HepG2 (cell line): ENCODE measurements at regions not wholly inside any gene's neighbourhood (a gene's known extent, or its start where the extent isn't known, plus 50 kb on each side); places are given as distances from the start of the nearest gene placed in this dataset.

Experiments used
- ATAC-seq: fragments of 200-7000 bp; cut with Tn5 transposase; 3 replicates; pipeline ENCODE4 v1.9.1; 2020; ENCODE audit warnings: mild to moderate bottlenecking, moderate library complexity
- BruUV-seq: library from RNA; stranded (reverse); fragments of 400-500 nt; replicated peaks from 2 replicates; lab custom pipeline; 2021; lab: Mats Ljungman, UMichigan
- CTCF ChIA-PET: fragments of 300-600 bp; formaldehyde crosslinking; extraction: SDS; loops from one replicate; lab custom pipeline; 2021; ENCODE audit warnings: low total read pairs, inconsistent platforms, low intra/inter-chr PET ratio; lab: Yijun Ruan, JAX
- POLR2A ChIA-PET: fragments of 350-600 bp; sonication (Branson Sonifier 250); formaldehyde crosslinking; loops from one replicate; lab custom pipeline; 2020; ENCODE audit warnings: antibody characterized with exemption, inconsistent platforms; lab: Yijun Ruan, JAX
- DNase-seq: peaks from one replicate; pipeline ENCODE4 v3.0.0-alpha.2; 2015; ENCODE audit warnings: low spot score
- FAIRE-seq: peaks from 3 replicates; lab custom pipeline; 2011; peaks lifted over from hg19 to GRCh38; lab: Jason Lieb, UNC
- H2AFZ ChIP-seq: one replicate; pipeline ENCODE4 v1.6.1; 2011; ENCODE audit warnings: low read length, inconsistent platforms
- H3K27ac ChIP-seq: fragments of 300-600 bp; 3 replicates; pipeline ENCODE4 v1.8.0; 2011; ENCODE audit warnings: mixed run types, mild to moderate bottlenecking, mixed read lengths, low read length, inconsistent platforms; ENCODE audit not compliant: insufficient read depth; ENCODE audit errors: extremely low read length
- H3K27me3 ChIP-seq, 2 experiments: fragments of 200-600 bp in 1 of 2; 2 replicates in 1 of 2; 3 replicates in 1 of 2; pipeline versions ENCODE4 v1.6.0 to v1.8.0; 2011; ENCODE audit warnings: low read length in 2 of 2, mild to moderate bottlenecking in 2 of 2, moderate library complexity in 2 of 2, inconsistent platforms in 1 of 2; ENCODE audit not compliant: insufficient read depth in 2 of 2, control insufficient read depth in 1 of 2
- H3K36me3 ChIP-seq, 2 experiments: fragments of 200-600 bp in 1 of 2; replicated peaks in 1 of 2; 2 replicates in 1 of 2; 3 replicates in 1 of 2; pipeline versions ENCODE4 v1.5.1 to v1.8.0; 2011; ENCODE audit warnings: low read length in 2 of 2, inconsistent platforms in 1 of 2; ENCODE audit not compliant: insufficient read depth in 2 of 2, control insufficient read depth in 1 of 2
- H3K4me1 ChIP-seq: 2 replicates; pipeline ENCODE4 v1.5.1; 2012; ENCODE audit warnings: low read length, inconsistent platforms; ENCODE audit not compliant: insufficient read depth
- H3K4me2 ChIP-seq: 2 replicates; pipeline ENCODE4 v1.6.0; 2011; ENCODE audit warnings: low read depth, low read length, inconsistent platforms
- H3K4me3 ChIP-seq, 3 experiments: fragments of 200-600 bp in 1 of 3; sonication (generic), shearing (Covaris generic) in 1 of 3; replicated peaks in 1 of 3; 2 replicates each; pipeline ENCODE4 v1.5.1; 2011 to 2016; ENCODE audit warnings: low read length in 3 of 3, inconsistent platforms in 2 of 3, low read depth in 2 of 3, mild to moderate bottlenecking in 2 of 3, control low read depth in 1 of 3, mixed read lengths in 1 of 3; ENCODE audit not compliant: insufficient read depth in 1 of 3
- H3K79me2 ChIP-seq: one replicate; pipeline ENCODE4 v1.6.1; 2011; ENCODE audit warnings: low read length, inconsistent platforms; ENCODE audit not compliant: insufficient read depth
- H3K9ac ChIP-seq: 2 replicates; pipeline ENCODE4 v1.6.0; 2011; ENCODE audit warnings: mild to moderate bottlenecking, low read depth, low read length, inconsistent platforms; ENCODE audit not compliant: insufficient read depth
- H3K9me3 ChIP-seq: 2 replicates; pipeline ENCODE4 v1.5.1; 2012; ENCODE audit warnings: mild to moderate bottlenecking, low read length
- H4K20me1 ChIP-seq: 2 replicates; pipeline ENCODE4 v1.6.0; 2011; ENCODE audit warnings: inconsistent platforms, mild to moderate bottlenecking, low read length, moderate library complexity; ENCODE audit not compliant: insufficient read depth
- IRF1 ChIP-seq: sonication (generic); formaldehyde crosslinking; IDR thresholded peaks from 2 replicates; pipeline ENCODE4 v1.4.0; 2020; ENCODE audit warnings: low read depth, mild to moderate bottlenecking, missing genetic modification reagents
- KDM1A ChIP-seq: IDR thresholded peaks from 2 replicates; pipeline ENCODE4 v1.6.1; 2016; ENCODE audit warnings: missing compliant biosample characterization
- SP1 ChIP-seq, 2 experiments: fragments of 450-650 bp in 1 of 2; sonication (generic) in 1 of 2; formaldehyde crosslinking in 1 of 2; IDR thresholded peaks; 2 replicates each; pipeline versions ENCODE4 v1.4.0 to v1.6.1; 2016 to 2020; ENCODE audit warnings: missing genetic modification reagents in 1 of 2
- TFE3 ChIP-seq: IDR thresholded peaks from 2 replicates; pipeline ENCODE4 v1.6.1; 2016
- WIZ ChIP-seq: sonication (generic); formaldehyde crosslinking; IDR thresholded peaks from 2 replicates; pipeline ENCODE4 v1.5.1; 2020; ENCODE audit warnings: mild to moderate bottlenecking, missing genetic modification reagents
- ZMYM4 ChIP-seq: sonication (generic); formaldehyde crosslinking; IDR thresholded peaks from 2 replicates; pipeline ENCODE4 v1.8.1; 2023; ENCODE audit warnings: mild to moderate bottlenecking, missing genetic modification reagents
- ZNF256 ChIP-seq: sonication (generic); formaldehyde crosslinking; conservative IDR thresholded peaks from 2 replicates; pipeline ENCODE4 v1.4.0; 2020; ENCODE audit warnings: missing genetic modification reagents
- ZNF275 ChIP-seq: sonication (generic); formaldehyde crosslinking; IDR thresholded peaks from 2 replicates; pipeline ENCODE4 v1.8.0; 2022; ENCODE audit warnings: missing genetic modification reagents, mild to moderate bottlenecking, inconsistent platforms, borderline replicate concordance
- WGBS: methylation state at CpG from one replicate; pipeline ENCODE4 v1.1.6; 2017; ENCODE audit warnings: low lambda C conversion rate; 5-methylcytosine and 5-hydroxymethylcytosine counted together
- in situ Hi-C: cut with HindIII; loops from 2 replicates; pipeline ENCODE4 v1.10.0; 2017; ENCODE audit warnings: low pct_unique_long_range_greater_than_20kb; ENCODE audit not compliant: extremely low pct_ligation_motif_present
- intact Hi-C: fragments of 100-400 bp; cut with micrococcal nuclease; formaldehyde crosslinking; loops from one replicate; pipeline ENCODE4 v1.10.0; 2022; ENCODE audit not compliant: unreplicated experiment

- TF ChIP-seq IRF1 (CRISPR knock-in tag): no peak
Measured at GRCh38 chr11:86180423-86180822, 64.1 kb upstream of the EED start (continued).

- Histone ChIP-seq H3K4me3 (no peak overlapping the region), H3K9me3 (no peaks in the 10 kb centered on the region), H4K20me1 (no peaks in the 10 kb centered on the region), H3K27me3 (peaks cover 0 to 11% of the 10 kb centered on the region in 2 experiments; a peak in 2 of 5 replicates), H3K36me3 (no peaks in the 10 kb centered on the region), H3K4me2 (no peak overlapping the region), H3K4me1 (peaks cover 45% of the 10 kb centered on the region), H3K9ac (no peak overlapping the region), H3K27ac (no peak overlapping the region), H2AFZ (no peak overlapping the region), H3K79me2 (no peaks in the 10 kb centered on the region)
- intact Hi-C loops (no loop called here), in situ Hi-C loops (no loop called here)
- CTCF ChIA-PET: no interaction called here
- ATAC-seq (no peak), FAIRE-seq (peak; percentile 23), DNase-seq (peak; percentile 23)
- POLR2A ChIA-PET: no interaction called here
- TF ChIP-seq ZNF256 (no peak), SP1 (IDR thresholded peaks at IDR 0.05) (no peak), SP1 (CRISPR knock-in tag; IDR thresholded peaks at IDR 0.05) (no peak), TFE3 (peak; percentile 61; the same call in 1 of the 2 replicates), ZMYM4 (CRISPR knock-in tag) (no peak), ZNF275 (CRISPR knock-in tag) (no peak), WIZ (CRISPR knock-in tag) (no peak), KDM1A (CRISPR knock-in tag) (no peak)
- 7% methylated on average over 5 of the region's 5 CpGs for WGBS
- BruUV-seq: no TSS peak
Measured at GRCh38 chr11:86179646-86180064, 64.9 kb upstream of the EED start.
